Heart left ventricle (tissue), 16 donors: ENCODE measurements at regions not wholly inside any gene's neighbourhood (a gene's known extent, or its start where the extent isn't known, plus 50 kb on each side); places are given as distances from the start of the nearest gene placed in this dataset.
A peak's percentile ranks its signal among the peaks of the same experiment; 100 is the strongest.

ENCODE experiments used
- ATAC-seq, 4 donors: fragments of 200-7000 bp; cut with Tn5 transposase; one replicate each; pipeline ENCODE4 v1.9.1; 2020 to 2022; ENCODE audit warnings: moderate library complexity in 4 of 4, mild to moderate bottlenecking in 3 of 4, moderate number of reproducible peaks in 1 of 4
- DNase-seq, 5 donors: peaks; one replicate each; pipeline ENCODE4 v3.0.0-alpha.2; 2020
- H3K27ac ChIP-seq, 12 donors: fragments of 200-600 bp; sonication (generic) in 4 of 12; one replicate each; pipeline versions ENCODE4 v1.5.0 to v1.8.0; 2016 to 2022; ENCODE audit warnings: mild to moderate bottlenecking in 2 of 12
- H3K27me3 ChIP-seq, 9 donors: fragments of 200-600 bp; sonication (generic) in 2 of 9; one replicate each; pipeline versions ENCODE4 v1.5.1 to v1.8.0; 2016 to 2022; ENCODE audit warnings: mild to moderate bottlenecking in 3 of 9
- H3K36me3 ChIP-seq, 9 donors: fragments of 200-600 bp; sonication (generic) in 2 of 9; one replicate each; pipeline versions ENCODE4 v1.5.0 to v1.8.0; 2018 to 2022; ENCODE audit warnings: mild to moderate bottlenecking in 2 of 9
- H3K4me1 ChIP-seq, 12 donors: fragments of 200-600 bp; sonication (generic) in 4 of 12; one replicate each; pipeline versions ENCODE4 v1.5.0 to v1.8.0; 2016 to 2022; ENCODE audit warnings: mild to moderate bottlenecking in 3 of 12
- H3K4me3 ChIP-seq, 12 donors: fragments of 200-600 bp; sonication (generic) in 4 of 12; one replicate each; pipeline versions ENCODE4 v1.5.0 to v1.8.0; 2017 to 2022; ENCODE audit warnings: mild to moderate bottlenecking in 9 of 12, moderate library complexity in 4 of 12
- H3K9me3 ChIP-seq, 12 donors: fragments of 200-600 bp; sonication (generic) in 4 of 12; one replicate each; pipeline versions ENCODE4 v1.5.0 to v1.8.0; 2016 to 2022; ENCODE audit warnings: mild to moderate bottlenecking in 1 of 12
- POLR2A ChIP-seq, 2 donors: fragments of 450-650 bp; IDR thresholded peaks; one replicate each; pipeline ENCODE4 v1.6.1; 2017; ENCODE audit warnings: antibody characterized with exemption in 2 of 2, mild to moderate bottlenecking in 2 of 2, moderate library complexity in 2 of 2
- WGBS, 4 donors: extraction: QIAGEN DNeasy Blood & Tissue Kit in 2 of 4; methylation state at CpG; one replicate each; pipeline versions ENCODE4 v1.1.5 to v1.1.7; 2013 to 2018; 5-methylcytosine and 5-hydroxymethylcytosine counted together
- intact Hi-C, 10 donors: fragments of 100-400 bp; cut with DNase I; formaldehyde crosslinking; loops; one replicate each; pipeline versions ENCODE4 v1.11.1 to v1.14.2; 2022
- TF ChIP-seq, protein P1 (sequence below), 12 donors: fragments of 200-600 bp; sonication (generic) in 4 of 12; IDR thresholded peaks; one replicate each; pipeline versions ENCODE4 v1.5.0 to v1.8.0; 2018 to 2022; ENCODE audit warnings: antibody characterized with exemption in 12 of 12, mild to moderate bottlenecking in 5 of 12
- donor health status: ischemic (EF 13 %, LVEDD 7.1; RV severe dilation, severe dysfunction).
- donor health status: healthy with polysubstance abuse.
- donor health status: DM: no; HTN: yes; CAD: no.
- donor health status: DM: no; HTN: no; CAD: no.
- donor health status: ischemic (EF 25% LVEDD 6.9; RV normal size, moderate dysfunction).
- donor health status: ischemic (EF 25% LVEDD 5.7; RV mildly dilated, moderate dysfunction).
- donor health status: healthy.
- donor health status: DM: yes; HTN: yes; CAD: no.
- donor health status: ischemic (EF 35%, LVEDD 5.7; RV mildly dilated, moderate dysfunction).
- donor health status: nonischemic (EF 11% LVEDD 7.7; RV severe dilation, severe dysfunction).
- donor health status: DM: yes; HTN: yes; CAD: no.
- donor health status: PGD.
- donor health status: ischemic (EF 29% LVEDD 5.4; RV normal size, mild dysfunction).
- donor health status: nonischemic (EF 23%, LVEDD 6.1; RV moderate dilation, normal function).

DNA sequence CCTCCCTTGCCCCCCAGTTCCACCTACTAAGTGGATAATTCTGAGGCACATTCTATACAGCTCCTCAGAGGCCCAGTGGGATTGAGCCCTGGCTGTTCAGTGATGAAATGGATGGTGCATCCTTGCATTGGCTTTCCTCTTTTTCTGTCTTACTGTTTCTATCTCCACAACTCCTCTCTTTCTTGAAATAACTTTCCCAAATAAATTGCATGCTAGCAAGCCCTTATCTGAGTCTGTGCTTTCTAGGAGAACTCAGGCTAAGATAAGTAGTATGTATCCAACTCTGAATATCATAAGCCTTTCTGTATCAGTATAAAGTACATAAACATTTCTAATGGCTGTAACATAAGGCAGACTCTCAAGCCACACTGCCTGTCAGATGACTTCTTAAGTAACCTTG is 603.8 kb upstream of the USP24 start:
- Histone ChIP-seq H3K9me3 (no peaks in the 10 kb centered on the region), H3K4me3 (no peak overlapping the region), H3K27ac (no peak overlapping the region), H3K36me3 (no peaks in the 10 kb centered on the region), H3K4me1 (peaks cover 0 to 9% (median 0%) of the 10 kb centered on the region in 12 donors), H3K27me3 (no peaks in the 10 kb centered on the region)
- no peak for DNase-seq
- intact Hi-C loops = no loop called here
- ATAC-seq = no peak
- TF ChIP-seq, protein P1, sequence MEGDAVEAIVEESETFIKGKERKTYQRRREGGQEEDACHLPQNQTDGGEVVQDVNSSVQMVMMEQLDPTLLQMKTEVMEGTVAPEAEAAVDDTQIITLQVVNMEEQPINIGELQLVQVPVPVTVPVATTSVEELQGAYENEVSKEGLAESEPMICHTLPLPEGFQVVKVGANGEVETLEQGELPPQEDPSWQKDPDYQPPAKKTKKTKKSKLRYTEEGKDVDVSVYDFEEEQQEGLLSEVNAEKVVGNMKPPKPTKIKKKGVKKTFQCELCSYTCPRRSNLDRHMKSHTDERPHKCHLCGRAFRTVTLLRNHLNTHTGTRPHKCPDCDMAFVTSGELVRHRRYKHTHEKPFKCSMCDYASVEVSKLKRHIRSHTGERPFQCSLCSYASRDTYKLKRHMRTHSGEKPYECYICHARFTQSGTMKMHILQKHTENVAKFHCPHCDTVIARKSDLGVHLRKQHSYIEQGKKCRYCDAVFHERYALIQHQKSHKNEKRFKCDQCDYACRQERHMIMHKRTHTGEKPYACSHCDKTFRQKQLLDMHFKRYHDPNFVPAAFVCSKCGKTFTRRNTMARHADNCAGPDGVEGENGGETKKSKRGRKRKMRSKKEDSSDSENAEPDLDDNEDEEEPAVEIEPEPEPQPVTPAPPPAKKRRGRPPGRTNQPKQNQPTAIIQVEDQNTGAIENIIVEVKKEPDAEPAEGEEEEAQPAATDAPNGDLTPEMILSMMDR (IDR thresholded peaks at IDR 0.05) = no peak
- no peak for TF ChIP-seq POLR2A (IDR thresholded peaks at IDR 0.05)

DNA sequence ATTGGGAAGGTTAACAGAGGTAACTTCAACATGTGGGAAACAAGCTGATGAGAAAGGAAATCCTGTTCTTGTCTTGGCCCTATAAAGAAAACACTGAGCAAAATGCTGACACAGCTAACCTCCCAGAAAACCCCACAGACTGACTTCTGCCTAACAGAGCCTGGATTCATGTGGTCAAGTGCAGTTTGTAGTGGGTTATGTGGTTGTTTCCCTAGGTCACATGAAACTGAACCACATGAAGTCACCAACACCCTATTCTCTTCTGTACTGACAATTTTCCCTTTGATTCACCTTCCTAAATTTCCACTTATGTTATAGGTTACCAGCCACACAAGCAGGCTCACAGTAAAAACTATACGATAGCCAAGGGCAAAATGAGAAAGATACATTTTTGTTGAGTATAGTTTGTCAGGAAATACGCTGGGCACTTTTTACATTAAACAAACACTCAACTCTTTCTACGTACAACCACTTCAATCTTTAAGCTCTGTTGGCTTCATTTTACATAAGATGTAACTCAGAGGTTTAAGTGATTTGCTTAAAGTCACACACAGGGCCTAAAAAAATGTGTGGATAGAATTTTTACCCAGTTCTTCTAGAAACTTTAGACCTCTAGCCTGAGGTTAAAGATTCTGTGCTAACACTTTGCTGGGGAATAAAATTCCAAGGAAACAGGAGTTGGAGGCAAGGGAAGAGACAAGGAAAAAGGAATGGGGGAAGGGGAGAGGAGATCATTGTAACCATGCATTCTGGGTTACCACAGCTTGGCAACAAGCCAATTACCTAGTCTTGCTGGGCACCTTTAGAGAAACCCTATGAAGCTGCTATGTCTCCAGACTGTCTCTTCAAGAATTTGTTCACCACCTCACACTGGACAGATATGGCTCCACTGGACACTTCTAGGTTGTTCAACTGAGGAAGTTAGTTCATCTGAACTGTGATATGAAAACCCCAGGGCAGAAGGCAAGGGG is 601.6 kb upstream of the USP24 start:
- no peak for TF ChIP-seq POLR2A (IDR thresholded peaks at IDR 0.05)
- TF ChIP-seq, protein P1 (IDR thresholded peaks at IDR 0.05) = no peak
- Histone ChIP-seq H3K4me1 (peaks cover 0 to 15% (median 0%) of the 10 kb centered on the region in 12 donors), H3K36me3 (no peaks in the 10 kb centered on the region), H3K9me3 (no peaks in the 10 kb centered on the region), H3K4me3 (no peak overlapping the region), H3K27ac (no peak overlapping the region), H3K27me3 (no peaks in the 10 kb centered on the region)
- ATAC-seq (peak in 2 of 4 donors; percentile 13 to 49), DNase-seq (no peak)
- 87 to 95% (median 92%) methylated on average over 3 of the region's 3 CpGs for WGBS, 4 donors
- intact Hi-C loops = no loop called here

DNA sequence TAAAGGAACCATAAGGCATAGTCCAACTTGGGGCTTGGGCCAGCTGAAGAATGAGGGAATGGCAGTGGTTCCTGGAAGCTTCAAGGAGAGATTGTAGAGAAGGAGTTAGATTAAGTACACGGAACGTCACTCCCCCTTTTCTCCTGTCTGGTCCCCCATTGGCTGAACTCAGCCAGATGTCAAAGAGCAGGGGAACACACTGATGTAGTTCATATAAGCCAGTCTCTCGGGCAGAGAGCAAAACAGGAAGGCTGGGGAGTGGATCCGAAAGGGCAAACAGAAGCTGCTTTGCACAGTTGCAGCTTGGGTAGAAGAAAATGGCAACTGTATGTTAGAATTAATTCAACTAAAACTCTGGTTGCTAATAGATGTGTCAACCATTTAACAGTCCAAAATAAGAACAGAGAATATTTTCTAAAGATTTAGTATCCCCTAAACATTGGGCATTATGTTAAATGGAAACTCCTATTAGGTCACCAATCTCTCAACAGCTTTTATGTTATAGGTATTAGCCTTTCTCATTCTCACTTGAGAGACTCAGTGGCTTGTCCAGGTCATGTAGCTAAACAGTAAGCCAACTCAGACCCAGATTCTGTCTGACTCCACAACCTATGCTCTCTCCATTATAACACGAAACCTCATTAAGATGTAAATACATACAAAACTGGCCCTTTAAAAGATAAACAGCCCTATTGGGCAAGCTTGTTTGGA is 600.7 kb upstream of the USP24 start:
- 73 to 80% (median 76%) methylated on average over 5 of the region's 5 CpGs for WGBS, 4 donors
- intact Hi-C loops = no loop called here

More for the DNA sequence above, 600.7 kb upstream of the USP24 start:
- no peak overlapping the region for H3K4me3 ChIP-seq
- H3K36me3 ChIP-seq = no peaks in the 10 kb centered on the region
- TF ChIP-seq, protein P1 (IDR thresholded peaks at IDR 0.05) = no peak
- TF ChIP-seq POLR2A (IDR thresholded peaks at IDR 0.05) = no peak
- H3K4me1 ChIP-seq = peaks cover 0 to 15% (median 0%) of the 10 kb centered on the region in 12 donors
- no peak for DNase-seq
- no peaks in the 10 kb centered on the region for H3K9me3 ChIP-seq
- H3K27ac ChIP-seq = no peak overlapping the region
- ATAC-seq = no peak
- H3K27me3 ChIP-seq = no peaks in the 10 kb centered on the region
